ENCODE measurements at regions not wholly inside any gene's neighbourhood (a gene's known extent, or its start where the extent isn't known, plus 50 kb on each side); places are given as distances from the start of the nearest gene placed in this dataset.

DNA sequence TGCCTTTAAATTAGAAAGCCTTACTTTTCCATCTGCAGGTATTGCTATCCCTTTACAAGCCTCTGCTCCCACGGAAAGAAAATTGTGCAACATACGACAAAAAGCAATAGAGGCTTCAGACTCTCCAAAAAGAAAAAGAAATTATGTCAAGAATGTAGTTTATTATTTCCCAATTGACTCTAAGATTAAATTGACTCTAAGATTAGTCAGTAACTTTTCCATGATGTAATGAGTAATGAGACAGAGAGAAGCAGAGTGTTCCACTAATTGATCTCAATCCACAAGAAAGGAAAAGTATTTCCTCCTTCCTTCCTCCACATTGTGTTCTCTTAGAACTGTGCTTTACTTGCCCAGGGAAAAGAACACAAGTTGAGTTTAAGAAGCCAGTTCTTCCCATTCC, 345.7 kb upstream of the HS3ST1 start:
- H3K9me3 ChIP-seq (ENCODE audit: control extremely low read depth in 1 of 3, control insufficient read depth in 2 of 3, insufficient read depth in 1 of 3, low read length in 2 of 3) = no peaks in the 10 kb centered on the region
- no peaks in the 10 kb centered on the region for H3K4me1 ChIP-seq (ENCODE audit: control insufficient read depth in 2 of 2, insufficient read depth in 2 of 2, low read length in 2 of 2)
- TF ChIP-seq, protein P1, sequence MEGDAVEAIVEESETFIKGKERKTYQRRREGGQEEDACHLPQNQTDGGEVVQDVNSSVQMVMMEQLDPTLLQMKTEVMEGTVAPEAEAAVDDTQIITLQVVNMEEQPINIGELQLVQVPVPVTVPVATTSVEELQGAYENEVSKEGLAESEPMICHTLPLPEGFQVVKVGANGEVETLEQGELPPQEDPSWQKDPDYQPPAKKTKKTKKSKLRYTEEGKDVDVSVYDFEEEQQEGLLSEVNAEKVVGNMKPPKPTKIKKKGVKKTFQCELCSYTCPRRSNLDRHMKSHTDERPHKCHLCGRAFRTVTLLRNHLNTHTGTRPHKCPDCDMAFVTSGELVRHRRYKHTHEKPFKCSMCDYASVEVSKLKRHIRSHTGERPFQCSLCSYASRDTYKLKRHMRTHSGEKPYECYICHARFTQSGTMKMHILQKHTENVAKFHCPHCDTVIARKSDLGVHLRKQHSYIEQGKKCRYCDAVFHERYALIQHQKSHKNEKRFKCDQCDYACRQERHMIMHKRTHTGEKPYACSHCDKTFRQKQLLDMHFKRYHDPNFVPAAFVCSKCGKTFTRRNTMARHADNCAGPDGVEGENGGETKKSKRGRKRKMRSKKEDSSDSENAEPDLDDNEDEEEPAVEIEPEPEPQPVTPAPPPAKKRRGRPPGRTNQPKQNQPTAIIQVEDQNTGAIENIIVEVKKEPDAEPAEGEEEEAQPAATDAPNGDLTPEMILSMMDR (IDR thresholded peaks at IDR 0.05) = no peak
- TF ChIP-seq EZH2 (IDR thresholded peaks at IDR 0.05; ENCODE audit: borderline replicate concordance, insufficient read depth, low read depth, low read length, poor library complexity, severe bottlenecking) = no peak
- intact Hi-C loops (cut with micrococcal nuclease) = no loop called here
- ChIA-PET CTCF (no interaction called here), POLR2A (no interaction called here)
- no peaks in the 10 kb centered on the region for H4K20me1 ChIP-seq (ENCODE audit: control insufficient read depth, insufficient read depth, low read length, poor library complexity, severe bottlenecking)
- no peaks in the 10 kb centered on the region for H3K9me3 Mint-ChIP-seq (ENCODE audit: insufficient read depth)
- no peaks in the 10 kb centered on the region for H3K27me3 Mint-ChIP-seq
- H3K27me3 ChIP-seq (replicated peaks in 1 of 4; ENCODE audit: control extremely low read depth in 1 of 4, control insufficient read depth in 3 of 4, insufficient read depth in 4 of 4, low read length in 3 of 4) = no peaks in the 10 kb centered on the region
- no peak overlapping the region for H3K4me2 ChIP-seq (replicated peaks; ENCODE audit: low read depth, low read length, poor library complexity, severe bottlenecking)
- H3K36me3 ChIP-seq (replicated peaks in 1 of 2; ENCODE audit: control extremely low read depth in 1 of 2, control insufficient read depth in 1 of 2, extremely low read depth in 1 of 2, insufficient read depth in 2 of 2, low read length in 1 of 2) = no peaks in the 10 kb centered on the region
- H3K79me2 ChIP-seq (ENCODE audit: control insufficient read depth, insufficient read depth, low read length) = no peaks in the 10 kb centered on the region
- H3K4me1 Mint-ChIP-seq = no peaks in the 10 kb centered on the region
- H3K27ac ChIP-seq (ENCODE audit: low read length in 2 of 2) = no peak overlapping the region
- ATAC-seq (ENCODE audit: low read depth) (no peak), DNase-seq (no peak)
- no CpG with 5 or more reads among the region's 2 CpGs for WGBS (ENCODE audit: insufficient coverage)
- no peak overlapping the region for H3K27ac Mint-ChIP-seq
- H3K9ac ChIP-seq (ENCODE audit: low read length) = no peak overlapping the region
- no peak overlapping the region for H3K4me3 Mint-ChIP-seq
- H3K4me3 ChIP-seq (ENCODE audit: control extremely low read depth in 1 of 5, extremely low read depth in 1 of 5, insufficient read depth in 1 of 5, low read depth in 2 of 5, low read length in 4 of 5) = no peak overlapping the region
- H2AFZ ChIP-seq (ENCODE audit: insufficient read depth, low read depth, low read length, poor library complexity, severe bottlenecking) = no peak overlapping the region

DNA sequence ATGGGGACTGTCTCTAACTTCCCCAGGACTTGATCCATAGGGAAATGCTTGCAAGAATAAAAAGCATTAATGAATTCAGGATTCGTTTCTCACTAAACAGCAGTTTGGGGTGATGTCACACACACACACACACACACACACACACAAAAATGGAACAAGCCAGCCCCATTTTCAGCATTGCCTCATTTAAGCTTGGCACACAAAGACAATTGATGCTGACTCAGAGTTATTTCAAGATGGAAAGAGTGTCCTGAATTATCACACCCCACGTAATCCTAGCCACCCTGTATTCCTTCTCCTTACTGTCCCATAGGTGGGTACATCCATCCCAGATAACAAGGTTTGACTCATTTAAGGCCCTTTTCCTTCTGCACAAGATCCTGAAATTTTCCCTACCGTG, 345.1 kb upstream of the HS3ST1 start:
- H3K4me1 ChIP-seq (ENCODE audit: control insufficient read depth in 2 of 2, insufficient read depth in 2 of 2, low read length in 2 of 2) = no peaks in the 10 kb centered on the region
- H3K79me2 ChIP-seq (ENCODE audit: control insufficient read depth, insufficient read depth, low read length) = no peaks in the 10 kb centered on the region
- H3K9me3 Mint-ChIP-seq (ENCODE audit: insufficient read depth) = no peaks in the 10 kb centered on the region
- ChIA-PET POLR2A (no interaction called here), CTCF (no interaction called here)
- H3K9me3 ChIP-seq (ENCODE audit: control extremely low read depth in 1 of 3, control insufficient read depth in 2 of 3, insufficient read depth in 1 of 3, low read length in 2 of 3) = no peaks in the 10 kb centered on the region
- no peaks in the 10 kb centered on the region for H3K36me3 ChIP-seq (replicated peaks in 1 of 2; ENCODE audit: control extremely low read depth in 1 of 2, control insufficient read depth in 1 of 2, extremely low read depth in 1 of 2, insufficient read depth in 2 of 2, low read length in 1 of 2)
- WGBS (ENCODE audit: insufficient coverage) = 86% methylated on average over 1 of the region's 3 CpGs
- H3K27me3 Mint-ChIP-seq = no peaks in the 10 kb centered on the region
- H3K9ac ChIP-seq (ENCODE audit: low read length) = no peak overlapping the region
- TF ChIP-seq EZH2 (IDR thresholded peaks at IDR 0.05; ENCODE audit: borderline replicate concordance, insufficient read depth, low read depth, low read length, poor library complexity, severe bottlenecking) = no peak
- TF ChIP-seq, protein P1 (IDR thresholded peaks at IDR 0.05) = no peak
- H3K4me2 ChIP-seq (replicated peaks; ENCODE audit: low read depth, low read length, poor library complexity, severe bottlenecking) = no peak overlapping the region
- no peak for ATAC-seq (ENCODE audit: low read depth)
- no peak overlapping the region for H3K4me3 ChIP-seq (ENCODE audit: control extremely low read depth in 1 of 5, extremely low read depth in 1 of 5, insufficient read depth in 1 of 5, low read depth in 2 of 5, low read length in 4 of 5)
- no peaks in the 10 kb centered on the region for H4K20me1 ChIP-seq (ENCODE audit: control insufficient read depth, insufficient read depth, low read length, poor library complexity, severe bottlenecking)
- no peak overlapping the region for H3K4me3 Mint-ChIP-seq
- DNase-seq = no peak
- no peaks in the 10 kb centered on the region for H3K4me1 Mint-ChIP-seq
- H3K27ac ChIP-seq (ENCODE audit: low read length in 2 of 2) = no peak overlapping the region
- no peak overlapping the region for H2AFZ ChIP-seq (ENCODE audit: insufficient read depth, low read depth, low read length, poor library complexity, severe bottlenecking)
- intact Hi-C loops (cut with micrococcal nuclease) = no loop called here
- H3K27ac Mint-ChIP-seq = no peak overlapping the region
- H3K27me3 ChIP-seq (replicated peaks in 1 of 4; ENCODE audit: control extremely low read depth in 1 of 4, control insufficient read depth in 3 of 4, insufficient read depth in 4 of 4, low read length in 3 of 4) = no peaks in the 10 kb centered on the region

All from B cell (primary cell).